ENCODE measurements at regions not wholly inside any gene's neighbourhood (a gene's known extent, or its start where the extent isn't known, plus 50 kb on each side); places are given as distances from the start of the nearest gene placed in this dataset.

DNA sequence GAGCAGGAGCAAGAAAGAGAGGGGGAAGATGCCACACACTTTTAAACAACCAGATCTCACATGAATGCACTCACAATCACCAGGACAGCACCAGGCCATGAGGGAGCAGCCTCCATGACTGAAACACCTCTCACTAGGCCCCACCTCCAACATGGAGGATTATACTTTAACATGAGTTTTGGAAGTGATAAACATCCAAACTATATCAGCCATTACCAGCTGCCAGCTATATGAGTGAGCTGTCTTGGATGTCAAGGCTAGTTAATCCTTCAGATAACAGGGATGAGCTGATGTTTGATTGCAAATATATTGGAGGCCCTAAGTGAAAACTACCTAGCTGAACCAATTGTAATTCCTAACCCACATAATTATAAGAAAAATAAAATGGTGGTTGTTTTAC is 108.4 kb upstream of the DCBLD2 start:
- FAIRE-seq: no peak
- TF ChIP-seq POLR2A (IDR thresholded peaks at IDR 0.05; ENCODE audit: low read depth, low read length): no peak
- DNase-seq (ENCODE audit: insufficient read length, low spot score): no peak

DNA sequence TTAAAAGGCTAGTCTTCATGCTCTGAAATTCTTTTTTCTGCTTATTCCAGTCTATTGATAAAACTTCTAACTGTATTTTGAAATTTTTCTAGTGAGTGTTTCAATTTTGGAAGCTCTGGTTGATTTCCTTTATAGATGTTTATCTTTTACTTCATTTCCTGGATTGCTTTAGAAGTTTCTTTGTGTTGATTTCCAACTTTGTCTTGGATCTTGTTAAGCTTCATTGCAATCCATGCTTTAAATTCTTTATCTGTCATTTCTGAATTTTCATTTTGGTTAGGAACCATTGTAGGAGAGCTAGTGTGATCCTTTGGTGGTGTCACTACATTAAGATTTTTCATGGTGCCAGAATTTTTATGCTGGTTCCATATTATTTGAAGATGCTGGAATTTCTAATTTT is 105.2 kb upstream of the DCBLD2 start:
- DNase-seq (ENCODE audit: insufficient read length, low spot score): no peak
- no peak for TF ChIP-seq POLR2A (IDR thresholded peaks at IDR 0.05; ENCODE audit: low read depth, low read length)
- no peak for FAIRE-seq

DNA sequence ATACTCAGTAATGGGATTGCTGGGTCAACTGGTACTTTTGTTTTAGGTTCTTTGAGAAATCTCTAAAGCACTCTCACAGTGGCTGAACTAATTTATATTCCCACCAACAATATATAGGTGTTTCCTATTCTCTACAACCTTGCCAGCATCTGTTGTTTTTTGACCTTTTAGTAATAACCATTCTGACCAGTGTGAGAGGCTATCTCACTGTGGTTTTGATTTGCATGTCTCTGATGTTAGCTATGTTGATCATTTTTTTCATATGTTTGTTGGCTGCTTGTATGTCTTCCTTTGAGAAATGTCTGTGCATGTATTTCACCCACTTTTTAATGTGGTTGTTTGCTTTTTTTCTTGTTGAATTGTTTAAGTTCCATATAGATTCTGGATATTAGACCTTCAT is 98.2 kb upstream of the DCBLD2 start:
- FAIRE-seq: no peak
- TF ChIP-seq POLR2A (IDR thresholded peaks at IDR 0.05; ENCODE audit: low read depth, low read length): no peak
- DNase-seq (ENCODE audit: insufficient read length, low spot score): no peak

DNA sequence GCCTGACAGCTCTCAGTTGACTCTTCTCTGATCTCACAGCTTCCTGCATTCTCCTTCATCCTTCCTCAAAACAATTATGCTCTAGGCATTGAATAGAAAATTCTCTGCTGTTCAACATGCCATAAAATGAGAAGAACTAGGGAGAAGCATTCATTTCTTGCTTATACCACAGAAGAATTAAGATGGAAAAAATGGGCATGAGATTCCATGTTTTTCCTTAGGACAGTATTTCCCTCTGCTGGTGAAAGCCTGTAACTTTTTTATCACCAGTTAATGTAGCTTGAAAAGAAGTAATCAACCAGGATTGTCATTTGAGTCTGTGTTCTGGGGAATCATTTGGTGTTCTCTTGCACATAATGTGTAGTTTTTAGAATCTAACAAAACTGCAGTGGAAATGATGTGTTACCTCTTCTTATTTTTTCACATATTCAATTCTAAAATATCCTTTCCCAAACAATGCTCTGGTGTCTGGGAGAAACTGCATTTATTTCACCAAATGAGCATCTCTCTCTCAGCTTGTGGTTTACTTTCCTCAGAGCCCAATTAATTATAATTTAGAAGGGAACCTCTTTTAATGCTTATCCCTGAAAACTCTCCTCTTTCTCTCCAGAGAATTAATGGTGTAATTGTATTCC is 92.8 kb upstream of the DCBLD2 start:
- TF ChIP-seq POLR2A (IDR thresholded peaks at IDR 0.05; ENCODE audit: low read depth, low read length): no peak
- no peak for DNase-seq (ENCODE audit: insufficient read length, low spot score)
- FAIRE-seq: peak; percentile 97

DNA sequence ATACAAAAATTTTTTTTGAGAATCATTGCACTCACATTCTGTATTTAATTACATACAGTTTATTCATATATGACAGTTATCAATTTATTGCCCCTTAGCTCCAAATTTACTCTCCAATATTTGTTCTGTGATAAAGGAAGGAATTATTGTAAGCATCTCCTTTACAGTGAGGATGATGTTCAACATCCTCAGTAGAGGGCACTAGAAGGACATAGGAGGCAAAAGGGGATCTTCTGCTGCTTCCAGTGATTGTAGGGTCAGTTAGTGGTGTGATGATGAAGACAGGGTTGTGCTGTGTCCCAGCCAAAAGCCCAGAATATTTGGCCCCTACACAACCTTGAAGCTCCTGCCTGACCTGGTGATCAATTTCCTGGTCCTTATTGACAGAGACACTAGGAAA is 89.9 kb upstream of the DCBLD2 start:
- no peak for TF ChIP-seq POLR2A (IDR thresholded peaks at IDR 0.05; ENCODE audit: low read depth, low read length)
- FAIRE-seq (peak; percentile 87), DNase-seq (ENCODE audit: insufficient read length, low spot score) (no peak)

DNA sequence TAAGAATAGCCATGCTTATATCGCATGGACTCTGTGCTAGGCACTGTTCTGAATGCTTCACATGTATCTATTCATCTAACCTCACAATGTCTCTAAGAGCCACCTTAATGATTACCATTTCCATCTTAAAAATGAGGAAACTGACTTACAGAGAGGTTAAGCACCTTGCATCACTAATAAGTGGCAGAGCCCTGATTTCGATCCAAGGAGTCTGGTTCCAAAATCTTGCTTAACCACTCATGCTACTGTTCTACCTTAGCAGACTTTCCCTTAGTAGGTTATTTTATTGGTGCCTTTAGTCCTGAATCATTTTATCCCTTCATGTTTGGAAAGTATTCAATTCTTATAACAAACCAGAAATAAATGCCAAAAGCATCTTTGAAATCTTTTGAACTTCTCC is 89.2 kb upstream of the DCBLD2 start:
- TF ChIP-seq POLR2A (IDR thresholded peaks at IDR 0.05; ENCODE audit: low read depth, low read length): no peak
- FAIRE-seq (peak; percentile 77), DNase-seq (ENCODE audit: insufficient read length, low spot score) (no peak)

DNA sequence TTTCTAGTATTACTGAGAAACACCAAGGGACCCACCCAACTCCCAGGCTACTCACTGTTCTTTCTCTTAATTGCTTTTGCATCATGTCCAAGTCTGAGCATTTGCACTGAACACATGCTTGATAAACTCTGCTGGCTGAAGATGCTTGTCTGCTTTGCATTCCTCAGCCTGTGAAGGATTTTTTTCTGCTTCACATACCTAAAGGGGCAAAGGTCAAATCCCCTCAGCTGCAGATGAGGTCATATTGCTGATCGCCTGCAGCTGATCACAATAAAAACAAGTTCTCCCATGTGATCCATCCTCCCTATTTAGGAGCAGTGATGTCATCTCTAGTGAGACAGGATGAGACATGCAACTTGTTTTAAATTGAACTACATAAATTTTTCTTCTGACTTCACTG is 84.6 kb upstream of the DCBLD2 start:
- no peak for DNase-seq (ENCODE audit: insufficient read length, low spot score)
- peak; percentile 99 for FAIRE-seq
- TF ChIP-seq POLR2A (IDR thresholded peaks at IDR 0.05; ENCODE audit: low read depth, low read length): no peak

DNA sequence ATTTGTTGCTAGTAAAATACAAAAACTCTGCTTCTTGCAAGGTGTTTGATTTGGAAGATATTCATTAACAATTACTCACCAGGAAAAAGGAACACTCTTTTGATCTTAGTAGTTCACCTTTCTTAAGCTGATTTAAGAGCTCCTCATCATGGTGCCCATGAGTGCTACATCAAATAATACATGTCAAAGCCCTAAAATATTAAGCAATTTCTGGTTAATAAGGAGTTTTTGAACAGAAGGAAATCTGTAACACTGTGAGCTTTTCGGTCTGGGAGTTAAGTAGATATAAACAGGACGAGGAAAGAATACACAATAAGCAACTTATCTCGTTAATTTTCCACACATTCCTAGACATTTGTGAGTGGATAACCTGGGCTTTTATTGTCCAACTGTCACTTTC is 83.9 kb upstream of the DCBLD2 start:
- DNase-seq (ENCODE audit: insufficient read length, low spot score): no peak
- no peak for FAIRE-seq
- TF ChIP-seq POLR2A (IDR thresholded peaks at IDR 0.05; ENCODE audit: low read depth, low read length): no peak

DNA sequence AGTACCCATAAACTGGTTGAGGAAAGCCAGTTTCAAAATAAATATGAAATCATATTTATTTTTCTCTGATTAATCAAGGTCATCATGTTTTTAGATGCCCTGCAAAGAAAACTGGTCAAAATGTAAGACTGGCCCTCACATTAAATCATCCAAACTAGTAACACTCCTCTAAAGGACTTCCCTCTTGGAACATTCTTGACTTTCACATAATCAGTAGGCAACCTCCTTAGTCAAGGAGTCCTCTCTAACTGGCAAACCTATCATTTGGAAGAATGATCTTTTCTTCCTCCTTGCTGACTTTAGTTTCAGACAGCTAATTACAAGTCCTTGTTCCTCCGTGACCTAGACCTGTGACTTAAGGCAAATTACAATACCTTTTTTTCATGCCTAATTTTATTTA is 82.5 kb upstream of the DCBLD2 start:
- FAIRE-seq: peak; percentile 89
- TF ChIP-seq POLR2A (IDR thresholded peaks at IDR 0.05; ENCODE audit: low read depth, low read length): no peak
- no peak for DNase-seq (ENCODE audit: insufficient read length, low spot score)

DNA sequence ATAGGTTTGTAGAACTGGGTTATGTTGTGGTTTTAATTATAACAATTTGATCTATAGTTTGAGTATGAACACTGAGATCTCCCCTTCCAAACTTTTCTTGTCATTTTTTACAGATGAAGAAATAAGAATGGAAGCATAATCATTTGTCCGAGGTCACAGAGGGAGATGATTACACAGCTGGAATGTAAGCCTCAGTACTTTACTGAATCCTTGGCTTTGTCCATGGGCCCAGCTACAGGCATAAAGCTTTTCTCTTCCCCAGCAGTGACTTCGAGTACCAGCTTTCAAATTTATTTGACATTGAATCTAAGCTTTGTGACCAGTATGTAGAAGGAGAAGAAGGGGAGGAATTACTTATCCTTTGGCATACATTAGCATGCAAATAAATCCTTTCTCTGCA is 80.9 kb upstream of the DCBLD2 start:
- no peak for TF ChIP-seq POLR2A (IDR thresholded peaks at IDR 0.05; ENCODE audit: low read depth, low read length)
- DNase-seq (ENCODE audit: insufficient read length, low spot score) (no peak), FAIRE-seq (peak; percentile 87)

DNA sequence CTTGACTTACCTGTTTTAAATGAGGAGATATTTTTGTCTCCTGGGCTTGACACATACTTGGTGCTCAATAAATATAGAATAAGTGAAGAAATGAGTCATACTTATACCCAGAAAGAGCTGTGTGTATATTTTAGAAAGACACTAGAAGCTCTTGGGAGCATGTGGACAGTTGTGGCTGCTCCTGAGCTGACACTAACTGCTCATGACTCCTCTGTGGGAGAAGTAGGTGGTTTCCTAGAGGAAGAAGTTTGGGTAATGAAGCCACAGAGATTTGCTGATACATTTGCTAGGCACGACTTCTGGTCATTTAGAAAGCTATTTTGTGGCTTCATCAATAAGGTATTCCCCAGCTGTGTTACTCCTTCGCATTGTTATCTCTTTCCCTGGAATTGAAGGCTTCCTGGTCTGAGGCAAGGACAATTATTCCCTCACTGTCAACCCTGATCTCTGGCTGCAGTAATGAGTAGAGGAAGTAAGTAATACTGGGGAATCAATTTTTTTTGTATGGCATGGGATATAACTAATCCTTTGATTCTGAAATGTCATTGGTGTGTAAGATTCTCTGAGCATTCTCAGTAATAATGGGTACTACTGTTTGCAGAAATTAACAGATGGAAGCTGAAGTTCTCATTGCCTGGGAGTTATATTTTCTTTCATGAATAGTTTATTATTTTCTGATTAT is 79.6 kb upstream of the DCBLD2 start:
- FAIRE-seq (peak; percentile 100), DNase-seq (ENCODE audit: insufficient read length, low spot score) (no peak)
- peak; percentile 42; the same call in 1 of the 2 replicates for TF ChIP-seq POLR2A (IDR thresholded peaks at IDR 0.05; ENCODE audit: low read depth, low read length)

DNA sequence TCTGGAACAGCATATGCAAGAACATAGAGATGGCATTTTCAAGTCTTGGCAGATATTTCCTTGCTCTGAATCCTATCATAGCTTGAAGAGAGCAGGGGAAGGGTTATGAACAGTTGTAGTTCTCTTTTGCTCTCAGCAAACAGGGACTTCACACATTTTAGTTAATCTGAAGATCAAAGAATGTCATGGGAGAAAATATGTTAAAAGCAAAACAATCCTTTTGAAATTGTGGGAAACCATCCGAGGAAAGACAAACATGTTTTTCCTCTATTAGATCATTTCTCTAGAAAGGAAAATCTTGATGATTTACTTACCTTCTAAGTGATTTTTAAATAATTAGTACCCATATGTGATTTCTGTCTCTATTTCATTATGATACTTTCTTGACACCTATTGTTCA is 77.8 kb upstream of the DCBLD2 start:
- FAIRE-seq (peak; percentile 83), DNase-seq (ENCODE audit: insufficient read length, low spot score) (no peak)
- TF ChIP-seq POLR2A (IDR thresholded peaks at IDR 0.05; ENCODE audit: low read depth, low read length): no peak

DNA sequence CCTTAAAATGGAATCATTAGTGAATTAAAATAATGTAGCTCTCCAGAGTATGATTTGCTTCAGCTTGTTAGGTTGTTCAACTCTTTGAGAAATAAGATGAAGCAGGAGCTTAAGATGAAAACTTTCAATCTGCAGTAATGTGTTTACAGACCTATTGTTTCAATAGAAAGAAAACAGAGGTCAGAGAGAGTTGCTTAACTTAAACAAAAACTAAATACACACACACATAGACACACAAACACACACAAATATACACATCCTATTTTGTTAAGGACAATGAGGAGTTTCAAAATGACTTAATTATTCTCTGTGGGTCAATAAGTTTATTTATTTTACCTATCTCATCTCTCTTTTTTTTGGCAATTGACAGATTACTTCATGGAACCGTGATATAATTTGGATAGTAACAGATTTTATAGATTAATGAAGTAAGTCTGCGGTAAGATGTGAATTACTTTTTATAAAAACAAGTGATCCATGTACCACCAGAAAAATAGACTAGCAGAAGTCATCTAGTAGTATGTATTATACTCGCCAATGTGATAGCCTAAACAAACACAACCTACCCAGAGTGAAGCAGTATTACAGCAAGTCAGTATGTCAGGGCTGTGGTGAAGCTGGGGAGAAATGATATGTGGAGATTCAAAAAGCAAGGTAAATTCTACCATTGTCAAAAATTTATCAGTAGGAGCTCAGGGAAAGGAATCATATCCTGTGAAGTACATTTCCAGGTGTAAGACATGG is 76.7 kb upstream of the DCBLD2 start:
- no peak for TF ChIP-seq POLR2A (IDR thresholded peaks at IDR 0.05; ENCODE audit: low read depth, low read length)
- no peak for DNase-seq (ENCODE audit: insufficient read length, low spot score)
- FAIRE-seq: no peak

DNA sequence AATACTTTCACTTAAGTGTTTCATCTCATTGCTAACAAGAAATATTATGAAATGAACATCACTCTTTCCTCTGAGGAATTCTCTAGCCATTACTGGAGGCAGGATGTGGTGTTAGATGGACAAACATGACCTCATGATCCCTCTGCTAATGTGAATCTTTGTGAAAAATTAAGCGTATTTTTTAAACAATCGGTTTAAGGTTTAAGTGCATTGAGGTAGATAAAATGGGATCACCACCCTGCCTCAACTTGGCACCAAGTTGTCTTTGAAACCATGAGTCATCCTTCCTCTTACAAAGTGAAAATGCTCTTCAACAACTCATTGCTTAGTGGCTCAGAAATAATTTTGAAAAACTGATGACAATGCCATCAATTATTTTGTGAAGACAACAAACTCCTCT is 76.0 kb upstream of the DCBLD2 start:
- DNase-seq (ENCODE audit: insufficient read length, low spot score): no peak
- no peak for TF ChIP-seq POLR2A (IDR thresholded peaks at IDR 0.05; ENCODE audit: low read depth, low read length)
- FAIRE-seq: peak; percentile 98

DNA sequence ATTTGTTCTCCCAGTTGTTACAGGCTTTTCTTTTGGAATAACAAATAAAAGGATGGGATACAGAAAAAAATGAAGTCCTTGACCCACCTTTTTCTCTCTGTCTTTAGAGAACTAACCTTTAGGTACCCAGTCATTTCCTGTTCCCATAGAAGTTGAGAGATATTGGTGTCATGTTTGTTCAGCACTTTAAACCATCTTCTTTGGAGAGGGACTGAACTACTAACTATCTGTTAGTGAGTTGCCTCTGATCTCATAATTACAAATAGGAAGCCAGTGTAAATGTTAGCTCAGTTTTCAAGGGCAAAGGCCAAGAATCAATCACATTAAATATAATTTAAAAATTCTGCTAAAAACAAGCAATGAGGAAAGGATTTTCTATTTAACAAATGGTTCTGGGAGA is 72.9 kb upstream of the DCBLD2 start:
- no peak for FAIRE-seq
- TF ChIP-seq POLR2A (IDR thresholded peaks at IDR 0.05; ENCODE audit: low read depth, low read length): no peak
- DNase-seq (ENCODE audit: insufficient read length, low spot score): no peak

All from H54 (cell line).